KMS-11 (cell line): ENCODE measurements at regions not wholly inside any gene's neighbourhood (a gene's known extent, or its start where the extent isn't known, plus 50 kb on each side); places are given as distances from the start of the nearest gene placed in this dataset.

Experiments used
- H2AFZ ChIP-seq: fragments of 200-600 bp; sonication (generic); 2 replicates; pipeline ENCODE4 v1.6.1; 2016; ENCODE audit warnings: antibody characterized with exemption, mixed run types, low read depth
- H3K27ac ChIP-seq: fragments of 200-600 bp; sonication (generic); 2 replicates; pipeline ENCODE4 v1.6.1; 2016; ENCODE audit warnings: mild to moderate bottlenecking, mixed run types
- H3K27me3 ChIP-seq: fragments of 200-600 bp; sonication (generic); 2 replicates; pipeline ENCODE4 v1.6.1; 2017; ENCODE audit warnings: mild to moderate bottlenecking, low read depth, mixed run types, moderate library complexity; ENCODE audit not compliant: insufficient read depth
- H3K36me3 ChIP-seq: fragments of 200-600 bp; sonication (generic); 2 replicates; pipeline ENCODE4 v1.6.1; 2017; ENCODE audit warnings: mild to moderate bottlenecking, mixed run types; ENCODE audit not compliant: insufficient read depth
- H3K4me1 ChIP-seq: fragments of 200-600 bp; sonication (generic); 2 replicates; pipeline ENCODE4 v1.6.1; 2016; ENCODE audit warnings: mild to moderate bottlenecking, low read depth, mixed run types; ENCODE audit not compliant: poor library complexity, severe bottlenecking
- H3K4me2 ChIP-seq: fragments of 200-600 bp; sonication (generic); 2 replicates; pipeline ENCODE4 v1.7.0; 2016; ENCODE audit warnings: mild to moderate bottlenecking, mixed run types
- H3K4me3 ChIP-seq: fragments of 200-600 bp; sonication (generic); IDR thresholded peaks from 2 replicates; pipeline ENCODE4 v1.6.1; 2017; ENCODE audit warnings: low read depth, low read length, mixed read lengths; ENCODE audit not compliant: insufficient read depth
- H3K79me2 ChIP-seq: fragments of 200-600 bp; sonication (generic); 2 replicates; pipeline ENCODE4 v1.6.1; 2016; ENCODE audit warnings: low read depth, mixed run types; ENCODE audit not compliant: insufficient read depth
- H3K9ac ChIP-seq: fragments of 200-600 bp; sonication (generic); 2 replicates; pipeline ENCODE4 v1.6.1; 2016; ENCODE audit warnings: mild to moderate bottlenecking, mixed run types
- H4K20me1 ChIP-seq: fragments of 200-600 bp; sonication (generic); 2 replicates; pipeline ENCODE4 v1.6.1; 2016; ENCODE audit warnings: mild to moderate bottlenecking, mixed run types; ENCODE audit not compliant: insufficient read depth
- CTCF ChIP-seq: fragments of 200-600 bp; sonication (generic); conservative IDR thresholded peaks from 2 replicates; pipeline ENCODE4 v1.6.1; 2017; ENCODE audit warnings: low read depth, mild to moderate bottlenecking, antibody characterized with exemption, low read length, moderate library complexity, mixed read lengths

- Histone ChIP-seq H3K9ac (no peak overlapping the region), H3K4me1 (no peaks in the 10 kb centered on the region), H3K4me3 (no peak overlapping the region), H2AFZ (no peak overlapping the region), H3K4me2 (no peak overlapping the region), H3K27me3 (no peaks in the 10 kb centered on the region), H3K27ac (no peak overlapping the region), H3K79me2 (no peaks in the 10 kb centered on the region), H3K36me3 (no peaks in the 10 kb centered on the region), H4K20me1 (no peaks in the 10 kb centered on the region)
- no peak for TF ChIP-seq CTCF
Observed at GRCh38 chr1:79380078-79380477, 373.5 kb upstream of the ADGRL4 start.

GRCh38 chr1:79376106-79376505 is 369.6 kb upstream of the ADGRL4 start:
- Histone ChIP-seq H4K20me1 (no peaks in the 10 kb centered on the region), H3K27ac (no peak overlapping the region), H3K27me3 (no peaks in the 10 kb centered on the region), H3K9ac (no peak overlapping the region), H2AFZ (no peak overlapping the region), H3K36me3 (no peaks in the 10 kb centered on the region), H3K79me2 (no peaks in the 10 kb centered on the region), H3K4me3 (no peak overlapping the region), H3K4me2 (no peak overlapping the region), H3K4me1 (no peaks in the 10 kb centered on the region)
- TF ChIP-seq CTCF: no peak

GRCh38 chr1:79375352-79375751 is 368.8 kb upstream of the ADGRL4 start:
- no peak overlapping the region for H3K4me3 ChIP-seq
- H2AFZ ChIP-seq: no peak overlapping the region
- no peak overlapping the region for H3K4me2 ChIP-seq
- no peaks in the 10 kb centered on the region for H3K36me3 ChIP-seq
- TF ChIP-seq CTCF: no peak
- H3K27me3 ChIP-seq: no peaks in the 10 kb centered on the region
- no peaks in the 10 kb centered on the region for H3K79me2 ChIP-seq
- H3K9ac ChIP-seq: no peak overlapping the region
- H4K20me1 ChIP-seq: no peaks in the 10 kb centered on the region
- H3K27ac ChIP-seq: no peak overlapping the region
- H3K4me1 ChIP-seq: no peaks in the 10 kb centered on the region

- Histone ChIP-seq H3K9ac (no peak overlapping the region), H4K20me1 (no peaks in the 10 kb centered on the region), H3K27ac (no peak overlapping the region), H3K4me2 (no peak overlapping the region), H3K4me1 (no peaks in the 10 kb centered on the region), H3K4me3 (no peak overlapping the region), H3K27me3 (no peaks in the 10 kb centered on the region), H3K36me3 (no peaks in the 10 kb centered on the region), H3K79me2 (no peaks in the 10 kb centered on the region), H2AFZ (no peak overlapping the region)
- TF ChIP-seq CTCF: no peak
Observed at GRCh38 chr1:79374397-79374796, 367.9 kb upstream of the ADGRL4 start.
